ENCODE measurements at regions not wholly inside any gene's neighbourhood (a gene's known extent, or its start where the extent isn't known, plus 50 kb on each side); places are given as distances from the start of the nearest gene placed in this dataset.

- no peak overlapping the region for H2BK5ac ChIP-seq (ENCODE audit: low read depth, low read length, poor library complexity)
- H3K18ac ChIP-seq (ENCODE audit: low read length): no peak overlapping the region
- H3K4ac ChIP-seq (ENCODE audit: low read depth, low read length): no peak overlapping the region
- H4K8ac ChIP-seq (ENCODE audit: low read depth, low read length): no peak overlapping the region
- no peak overlapping the region for H4K12ac ChIP-seq (ENCODE audit: low read depth, low read length)
- H4K91ac ChIP-seq (ENCODE audit: low read depth, low read length): no peak overlapping the region
- H3K27me3 ChIP-seq (ENCODE audit: insufficient read depth, low read length): no peaks in the 10 kb centered on the region
- no peaks in the 10 kb centered on the region for H3K79me2 ChIP-seq (ENCODE audit: control insufficient read depth, insufficient read depth, low read length, poor library complexity)
- no peak overlapping the region for H2BK120ac ChIP-seq (ENCODE audit: insufficient read depth, low read length, poor library complexity)
- no peaks in the 10 kb centered on the region for H3K9me3 ChIP-seq (ENCODE audit: insufficient read depth, low read depth, low read length)
- no peak overlapping the region for H2AK5ac ChIP-seq (ENCODE audit: low read length)
- H3K4me3 ChIP-seq (ENCODE audit: low read depth, low read length): no peak overlapping the region
- H2AFZ ChIP-seq (ENCODE audit: insufficient read depth, low read length, poor library complexity): no peak overlapping the region
- H2BK12ac ChIP-seq (ENCODE audit: low read length): no peak overlapping the region
- no peaks in the 10 kb centered on the region for H3K4me1 ChIP-seq (ENCODE audit: control insufficient read depth in 1 of 2, insufficient read depth in 2 of 2, low read length in 2 of 2)
- H3K79me1 ChIP-seq (ENCODE audit: low read length): no peaks in the 10 kb centered on the region
- no peak for DNase-seq
- no peak overlapping the region for H3K9ac ChIP-seq (ENCODE audit: low read length)
- H3K27ac ChIP-seq (ENCODE audit: low read depth, low read length): no peak overlapping the region
- H3K4me2 ChIP-seq (ENCODE audit: low read length): no peak overlapping the region
- H3K14ac ChIP-seq (ENCODE audit: low read length): no peak overlapping the region
- WGBS (ENCODE audit: extremely low coverage, insufficient coverage, insufficient read length): no CpG with 5 or more reads among the region's 3 CpGs
- H3K36me3 ChIP-seq (ENCODE audit: control insufficient read depth in 1 of 2, insufficient read depth in 2 of 2, low read length in 2 of 2): no peaks in the 10 kb centered on the region
- no peak overlapping the region for H3K23ac ChIP-seq (ENCODE audit: low read length)
Observed at GRCh38 chr11:112354364-112354763, 93.7 kb upstream of the PLET1 start.

- Histone ChIP-seq H4K12ac (ENCODE audit: low read depth, low read length) (no peak overlapping the region), H3K79me2 (ENCODE audit: control insufficient read depth, insufficient read depth, low read length, poor library complexity) (no peaks in the 10 kb centered on the region), H3K23ac (ENCODE audit: low read length) (no peak overlapping the region), H3K36me3 (ENCODE audit: control insufficient read depth in 1 of 2, insufficient read depth in 2 of 2, low read length in 2 of 2) (no peaks in the 10 kb centered on the region), H3K14ac (ENCODE audit: low read length) (no peak overlapping the region), H3K79me1 (ENCODE audit: low read length) (no peaks in the 10 kb centered on the region), H2BK120ac (ENCODE audit: insufficient read depth, low read length, poor library complexity) (no peak overlapping the region), H2BK12ac (ENCODE audit: low read length) (no peak overlapping the region), H3K4me2 (ENCODE audit: low read length) (no peak overlapping the region), H3K9me3 (ENCODE audit: insufficient read depth, low read depth, low read length) (no peaks in the 10 kb centered on the region), H3K9ac (ENCODE audit: low read length) (no peak overlapping the region), H3K4ac (ENCODE audit: low read depth, low read length) (no peak overlapping the region), H3K4me1 (ENCODE audit: control insufficient read depth in 1 of 2, insufficient read depth in 2 of 2, low read length in 2 of 2) (no peaks in the 10 kb centered on the region), H4K91ac (ENCODE audit: low read depth, low read length) (no peak overlapping the region), H3K27ac (ENCODE audit: low read depth, low read length) (no peak overlapping the region), H3K4me3 (ENCODE audit: low read depth, low read length) (no peak overlapping the region), H3K27me3 (ENCODE audit: insufficient read depth, low read length) (no peaks in the 10 kb centered on the region), H4K8ac (ENCODE audit: low read depth, low read length) (no peak overlapping the region), H2BK5ac (ENCODE audit: low read depth, low read length, poor library complexity) (no peak overlapping the region), H2AFZ (ENCODE audit: insufficient read depth, low read length, poor library complexity) (no peak overlapping the region), H2AK5ac (ENCODE audit: low read length) (no peak overlapping the region), H3K18ac (ENCODE audit: low read length) (no peak overlapping the region)
- peak in 1 of 2 donors; percentile 22 for DNase-seq
- WGBS (ENCODE audit: extremely low coverage, insufficient coverage, insufficient read length): no CpG with 5 or more reads among the region's 4 CpGs
Observed at GRCh38 chr11:112355726-112356125, 95.1 kb upstream of the PLET1 start.

GRCh38 chr11:112357488-112357887 is 96.8 kb upstream of the PLET1 start:
- H3K4me1 ChIP-seq (ENCODE audit: control insufficient read depth in 1 of 2, insufficient read depth in 2 of 2, low read length in 2 of 2): no peaks in the 10 kb centered on the region
- H3K4me2 ChIP-seq (ENCODE audit: low read length): no peak overlapping the region
- no peak overlapping the region for H3K27ac ChIP-seq (ENCODE audit: low read depth, low read length)
- no peak overlapping the region for H3K4me3 ChIP-seq (ENCODE audit: low read depth, low read length)
- H3K36me3 ChIP-seq (ENCODE audit: control insufficient read depth in 1 of 2, insufficient read depth in 2 of 2, low read length in 2 of 2): no peaks in the 10 kb centered on the region
- H4K12ac ChIP-seq (ENCODE audit: low read depth, low read length): no peak overlapping the region
- no peak overlapping the region for H3K4ac ChIP-seq (ENCODE audit: low read depth, low read length)
- no peak overlapping the region for H3K14ac ChIP-seq (ENCODE audit: low read length)
- no peaks in the 10 kb centered on the region for H3K79me1 ChIP-seq (ENCODE audit: low read length)
- H3K23ac ChIP-seq (ENCODE audit: low read length): no peak overlapping the region
- no peaks in the 10 kb centered on the region for H3K79me2 ChIP-seq (ENCODE audit: control insufficient read depth, insufficient read depth, low read length, poor library complexity)
- no peak overlapping the region for H2AFZ ChIP-seq (ENCODE audit: insufficient read depth, low read length, poor library complexity)
- DNase-seq: no peak
- H2BK120ac ChIP-seq (ENCODE audit: insufficient read depth, low read length, poor library complexity): no peak overlapping the region
- H2BK5ac ChIP-seq (ENCODE audit: low read depth, low read length, poor library complexity): no peak overlapping the region
- no peak overlapping the region for H2BK12ac ChIP-seq (ENCODE audit: low read length)
- no peak overlapping the region for H2AK5ac ChIP-seq (ENCODE audit: low read length)
- no peak overlapping the region for H4K8ac ChIP-seq (ENCODE audit: low read depth, low read length)
- no CpG with 5 or more reads among the region's 2 CpGs for WGBS (ENCODE audit: extremely low coverage, insufficient coverage, insufficient read length)
- no peak overlapping the region for H3K18ac ChIP-seq (ENCODE audit: low read length)
- H3K27me3 ChIP-seq (ENCODE audit: insufficient read depth, low read length): no peaks in the 10 kb centered on the region
- no peak overlapping the region for H4K91ac ChIP-seq (ENCODE audit: low read depth, low read length)
- H3K9ac ChIP-seq (ENCODE audit: low read length): no peak overlapping the region
- H3K9me3 ChIP-seq (ENCODE audit: insufficient read depth, low read depth, low read length): no peaks in the 10 kb centered on the region

- H2BK5ac ChIP-seq (ENCODE audit: low read depth, low read length, poor library complexity): no peak overlapping the region
- H2BK120ac ChIP-seq (ENCODE audit: insufficient read depth, low read length, poor library complexity): no peak overlapping the region
Observed at GRCh38 chr11:112361396-112361795, 100.7 kb upstream of the PLET1 start.

More at GRCh38 chr11:112361396-112361795, 100.7 kb upstream of the PLET1 start:
- Histone ChIP-seq H3K4me2 (ENCODE audit: low read length) (no peak overlapping the region), H2BK12ac (ENCODE audit: low read length) (no peak overlapping the region), H3K27ac (ENCODE audit: low read depth, low read length) (no peak overlapping the region), H3K9me3 (ENCODE audit: insufficient read depth, low read depth, low read length) (no peaks in the 10 kb centered on the region), H3K27me3 (ENCODE audit: insufficient read depth, low read length) (no peaks in the 10 kb centered on the region), H3K79me1 (ENCODE audit: low read length) (no peaks in the 10 kb centered on the region), H4K12ac (ENCODE audit: low read depth, low read length) (no peak overlapping the region), H3K18ac (ENCODE audit: low read length) (no peak overlapping the region), H3K4me3 (ENCODE audit: low read depth, low read length) (no peak overlapping the region), H3K4me1 (ENCODE audit: control insufficient read depth in 1 of 2, insufficient read depth in 2 of 2, low read length in 2 of 2) (no peaks in the 10 kb centered on the region), H3K14ac (ENCODE audit: low read length) (no peak overlapping the region), H3K9ac (ENCODE audit: low read length) (no peak overlapping the region), H3K23ac (ENCODE audit: low read length) (no peak overlapping the region), H3K4ac (ENCODE audit: low read depth, low read length) (no peak overlapping the region), H3K79me2 (ENCODE audit: control insufficient read depth, insufficient read depth, low read length, poor library complexity) (no peaks in the 10 kb centered on the region), H2AK5ac (ENCODE audit: low read length) (no peak overlapping the region), H2AFZ (ENCODE audit: insufficient read depth, low read length, poor library complexity) (no peak overlapping the region), H4K91ac (ENCODE audit: low read depth, low read length) (no peak overlapping the region), H4K8ac (ENCODE audit: low read depth, low read length) (no peak overlapping the region), H3K36me3 (ENCODE audit: control insufficient read depth in 1 of 2, insufficient read depth in 2 of 2, low read length in 2 of 2) (no peaks in the 10 kb centered on the region)
- WGBS (ENCODE audit: extremely low coverage, insufficient coverage, insufficient read length): no CpG with 5 or more reads among the region's 3 CpGs
- DNase-seq: no peak

Measured in trophoblast cell (in vitro differentiated cells and primary cell).